ENCODE measurements at regions not wholly inside any gene's neighbourhood (a gene's known extent, or its start where the extent isn't known, plus 50 kb on each side); places are given as distances from the start of the nearest gene placed in this dataset.

DNA sequence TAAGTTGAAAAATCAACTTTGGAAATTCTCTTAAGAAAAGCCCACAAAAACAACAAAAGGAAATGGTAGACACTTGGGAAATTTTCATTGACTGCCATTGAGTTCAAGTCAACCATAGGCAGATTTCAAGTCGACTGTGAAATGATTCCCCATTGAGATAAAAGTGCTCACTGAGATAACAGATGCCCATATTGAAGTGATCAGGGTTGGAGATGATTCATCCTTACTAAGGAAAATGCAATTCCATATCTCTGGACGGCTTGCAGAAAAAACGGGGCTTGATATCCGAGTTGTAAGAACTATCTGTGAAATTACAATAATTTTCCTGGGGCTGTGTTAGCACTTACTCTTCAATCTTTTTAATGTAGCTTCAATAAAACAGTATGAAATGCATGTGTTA, 373.1 kb upstream of the THRB start:
- H3K4me3 ChIP-seq (ENCODE audit: low read length) = no peak overlapping the region
- no peaks in the 10 kb centered on the region for H3K79me2 ChIP-seq (replicated peaks; ENCODE audit: insufficient read depth, low read length)
- no peak overlapping the region for H2AFZ ChIP-seq (ENCODE audit: low read depth, low read length)
- H3F3A ChIP-seq (ENCODE audit: insufficient read depth, low read length, poor library complexity, severe bottlenecking) = no peaks in the 10 kb centered on the region
- TF ChIP-seq RAD21 (conservative IDR thresholded peaks at IDR 0.05) = no peak
- TF ChIP-seq TAF1 (IDR thresholded peaks at IDR 0.05; ENCODE audit: low read depth) = no peak
- TF ChIP-seq POLR2AphosphoS5 (IDR thresholded peaks at IDR 0.05) = no peak
- TF ChIP-seq, protein P1, sequence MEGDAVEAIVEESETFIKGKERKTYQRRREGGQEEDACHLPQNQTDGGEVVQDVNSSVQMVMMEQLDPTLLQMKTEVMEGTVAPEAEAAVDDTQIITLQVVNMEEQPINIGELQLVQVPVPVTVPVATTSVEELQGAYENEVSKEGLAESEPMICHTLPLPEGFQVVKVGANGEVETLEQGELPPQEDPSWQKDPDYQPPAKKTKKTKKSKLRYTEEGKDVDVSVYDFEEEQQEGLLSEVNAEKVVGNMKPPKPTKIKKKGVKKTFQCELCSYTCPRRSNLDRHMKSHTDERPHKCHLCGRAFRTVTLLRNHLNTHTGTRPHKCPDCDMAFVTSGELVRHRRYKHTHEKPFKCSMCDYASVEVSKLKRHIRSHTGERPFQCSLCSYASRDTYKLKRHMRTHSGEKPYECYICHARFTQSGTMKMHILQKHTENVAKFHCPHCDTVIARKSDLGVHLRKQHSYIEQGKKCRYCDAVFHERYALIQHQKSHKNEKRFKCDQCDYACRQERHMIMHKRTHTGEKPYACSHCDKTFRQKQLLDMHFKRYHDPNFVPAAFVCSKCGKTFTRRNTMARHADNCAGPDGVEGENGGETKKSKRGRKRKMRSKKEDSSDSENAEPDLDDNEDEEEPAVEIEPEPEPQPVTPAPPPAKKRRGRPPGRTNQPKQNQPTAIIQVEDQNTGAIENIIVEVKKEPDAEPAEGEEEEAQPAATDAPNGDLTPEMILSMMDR (IDR thresholded peaks at IDR 0.05; ENCODE audit: poor library complexity, severe bottlenecking) = no peak
- TF ChIP-seq, protein P2, sequence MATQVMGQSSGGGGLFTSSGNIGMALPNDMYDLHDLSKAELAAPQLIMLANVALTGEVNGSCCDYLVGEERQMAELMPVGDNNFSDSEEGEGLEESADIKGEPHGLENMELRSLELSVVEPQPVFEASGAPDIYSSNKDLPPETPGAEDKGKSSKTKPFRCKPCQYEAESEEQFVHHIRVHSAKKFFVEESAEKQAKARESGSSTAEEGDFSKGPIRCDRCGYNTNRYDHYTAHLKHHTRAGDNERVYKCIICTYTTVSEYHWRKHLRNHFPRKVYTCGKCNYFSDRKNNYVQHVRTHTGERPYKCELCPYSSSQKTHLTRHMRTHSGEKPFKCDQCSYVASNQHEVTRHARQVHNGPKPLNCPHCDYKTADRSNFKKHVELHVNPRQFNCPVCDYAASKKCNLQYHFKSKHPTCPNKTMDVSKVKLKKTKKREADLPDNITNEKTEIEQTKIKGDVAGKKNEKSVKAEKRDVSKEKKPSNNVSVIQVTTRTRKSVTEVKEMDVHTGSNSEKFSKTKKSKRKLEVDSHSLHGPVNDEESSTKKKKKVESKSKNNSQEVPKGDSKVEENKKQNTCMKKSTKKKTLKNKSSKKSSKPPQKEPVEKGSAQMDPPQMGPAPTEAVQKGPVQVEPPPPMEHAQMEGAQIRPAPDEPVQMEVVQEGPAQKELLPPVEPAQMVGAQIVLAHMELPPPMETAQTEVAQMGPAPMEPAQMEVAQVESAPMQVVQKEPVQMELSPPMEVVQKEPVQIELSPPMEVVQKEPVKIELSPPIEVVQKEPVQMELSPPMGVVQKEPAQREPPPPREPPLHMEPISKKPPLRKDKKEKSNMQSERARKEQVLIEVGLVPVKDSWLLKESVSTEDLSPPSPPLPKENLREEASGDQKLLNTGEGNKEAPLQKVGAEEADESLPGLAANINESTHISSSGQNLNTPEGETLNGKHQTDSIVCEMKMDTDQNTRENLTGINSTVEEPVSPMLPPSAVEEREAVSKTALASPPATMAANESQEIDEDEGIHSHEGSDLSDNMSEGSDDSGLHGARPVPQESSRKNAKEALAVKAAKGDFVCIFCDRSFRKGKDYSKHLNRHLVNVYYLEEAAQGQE (IDR thresholded peaks at IDR 0.05; ENCODE audit: borderline replicate concordance) = no peak
- TF ChIP-seq SMC3 (conservative IDR thresholded peaks at IDR 0.05; ENCODE audit: poor library complexity) = no peak
- no peak for TF ChIP-seq MXI1 (conservative IDR thresholded peaks at IDR 0.05; ENCODE audit: poor library complexity, severe bottlenecking)
- TF ChIP-seq EZH2 (IDR thresholded peaks at IDR 0.05; ENCODE audit: borderline replicate concordance, insufficient read depth, low read length, poor library complexity, severe bottlenecking) = no peak
- TF ChIP-seq EP300 (conservative IDR thresholded peaks at IDR 0.05; ENCODE audit: poor library complexity, severe bottlenecking) = no peak
- no peaks in the 10 kb centered on the region for H3K9me2 ChIP-seq (ENCODE audit: insufficient read depth, low read length)
- H3K9me3 ChIP-seq (ENCODE audit: low read length) = no peaks in the 10 kb centered on the region
- no peaks in the 10 kb centered on the region for H3K27me3 ChIP-seq (ENCODE audit: insufficient read depth, low read depth, low read length)
- no peak overlapping the region for H3K4me2 ChIP-seq (ENCODE audit: low read length)
- no peak overlapping the region for H3K27ac ChIP-seq (ENCODE audit: low read length)
- H3K36me3 ChIP-seq (ENCODE audit: insufficient read depth, low read length) = no peaks in the 10 kb centered on the region
- no peak overlapping the region for H3K9ac ChIP-seq (ENCODE audit: low read length)
- no peaks in the 10 kb centered on the region for H4K20me1 ChIP-seq (ENCODE audit: insufficient read depth)

DNA sequence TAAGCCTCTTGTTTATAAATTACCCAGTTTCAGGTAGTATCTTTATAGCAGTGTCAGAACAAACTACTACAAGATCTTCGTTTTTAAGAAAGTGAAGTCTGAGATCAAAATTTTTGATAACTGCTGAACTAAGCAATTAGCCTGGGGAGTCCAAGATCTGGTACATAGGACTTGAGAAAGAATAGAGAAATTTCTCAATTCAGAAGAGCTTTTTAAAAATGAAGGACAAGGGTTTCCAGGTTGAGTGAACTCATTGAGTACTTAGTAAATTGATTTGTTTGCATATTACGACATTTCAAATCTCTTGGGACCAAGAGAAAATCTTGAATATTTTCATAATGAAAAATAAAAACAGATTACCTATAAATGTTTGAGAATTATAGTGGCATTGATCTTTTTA, 386.6 kb upstream of the THRB start:
- TF ChIP-seq RAD21 (conservative IDR thresholded peaks at IDR 0.05) (no peak), TAF1 (IDR thresholded peaks at IDR 0.05; ENCODE audit: low read depth) (no peak), POLR2AphosphoS5 (IDR thresholded peaks at IDR 0.05) (no peak), EP300 (conservative IDR thresholded peaks at IDR 0.05; ENCODE audit: poor library complexity, severe bottlenecking) (no peak), EZH2 (IDR thresholded peaks at IDR 0.05; ENCODE audit: borderline replicate concordance, insufficient read depth, low read length, poor library complexity, severe bottlenecking) (no peak), SMC3 (conservative IDR thresholded peaks at IDR 0.05; ENCODE audit: poor library complexity) (no peak), MXI1 (conservative IDR thresholded peaks at IDR 0.05; ENCODE audit: poor library complexity, severe bottlenecking) (no peak)
- TF ChIP-seq, protein P1 (IDR thresholded peaks at IDR 0.05; ENCODE audit: poor library complexity, severe bottlenecking) = no peak
- TF ChIP-seq, protein P2 (IDR thresholded peaks at IDR 0.05; ENCODE audit: borderline replicate concordance) = no peak
- H3F3A ChIP-seq (ENCODE audit: insufficient read depth, low read length, poor library complexity, severe bottlenecking) = no peaks in the 10 kb centered on the region

More for the DNA sequence above, 386.6 kb upstream of the THRB start:
- Histone ChIP-seq H3K9me3 (ENCODE audit: low read length) (no peaks in the 10 kb centered on the region), H3K27me3 (ENCODE audit: insufficient read depth, low read depth, low read length) (no peaks in the 10 kb centered on the region), H4K20me1 (ENCODE audit: insufficient read depth) (no peaks in the 10 kb centered on the region), H3K4me2 (ENCODE audit: low read length) (no peak overlapping the region), H3K27ac (ENCODE audit: low read length) (no peak overlapping the region), H3K9me2 (ENCODE audit: insufficient read depth, low read length) (no peaks in the 10 kb centered on the region), H2AFZ (ENCODE audit: low read depth, low read length) (no peak overlapping the region), H3K79me2 (replicated peaks; ENCODE audit: insufficient read depth, low read length) (no peaks in the 10 kb centered on the region), H3K4me3 (ENCODE audit: low read length) (no peak overlapping the region), H3K9ac (ENCODE audit: low read length) (no peak overlapping the region), H3K36me3 (ENCODE audit: insufficient read depth, low read length) (no peaks in the 10 kb centered on the region)
